Hepatocyte (in vitro differentiated cells): ENCODE measurements at regions not wholly inside any gene's neighbourhood (a gene's known extent, or its start where the extent isn't known, plus 50 kb on each side); places are given as distances from the start of the nearest gene placed in this dataset.

ENCODE experiments used
- DNase-seq: peaks from one replicate; pipeline ENCODE4 v3.0.0-alpha.2; 2016; ENCODE audit warnings: low spot score
- H2AFZ ChIP-seq: fragments of 200-600 bp; sonication (generic); 2 replicates; pipeline ENCODE4 v1.6.0; 2016; ENCODE audit warnings: antibody characterized with exemption, mild to moderate bottlenecking
- H3K27ac ChIP-seq: fragments of 200-600 bp; sonication (generic); 2 replicates; pipeline ENCODE4 v1.5.1; 2016; ENCODE audit warnings: mild to moderate bottlenecking
- H3K27me3 ChIP-seq: fragments of 200-600 bp; sonication (generic); 2 replicates; pipeline ENCODE4 v1.6.1; 2016
- H3K36me3 ChIP-seq: fragments of 200-600 bp; sonication (generic); replicated peaks from 2 replicates; pipeline ENCODE4 v1.5.1; 2016; ENCODE audit warnings: low read depth; ENCODE audit not compliant: insufficient read depth
- H3K4me1 ChIP-seq: fragments of 200-600 bp; sonication (generic); 2 replicates; pipeline ENCODE4 v1.5.1; 2016; ENCODE audit warnings: mild to moderate bottlenecking, moderate library complexity; ENCODE audit not compliant: insufficient read depth
- H3K4me2 ChIP-seq: fragments of 200-600 bp; sonication (generic); 2 replicates; pipeline ENCODE4 v1.6.0; 2016
- H3K4me3 ChIP-seq: fragments of 200-600 bp; sonication (generic); 2 replicates; pipeline ENCODE4 v1.5.1; 2016; ENCODE audit warnings: mild to moderate bottlenecking
- H3K79me2 ChIP-seq: fragments of 200-600 bp; sonication (generic); 2 replicates; pipeline ENCODE4 v1.6.0; 2017; ENCODE audit warnings: mild to moderate bottlenecking
- H3K9me2 ChIP-seq: fragments of 200-600 bp; sonication (generic); replicated peaks from 2 replicates; pipeline ENCODE4 v1.6.0; 2017; ENCODE audit warnings: mild to moderate bottlenecking; ENCODE audit not compliant: insufficient read depth
- H3K9me3 ChIP-seq: fragments of 200-600 bp; sonication (generic); 2 replicates; pipeline ENCODE4 v1.5.1; 2016; ENCODE audit warnings: low read depth, mild to moderate bottlenecking
- H4K20me1 ChIP-seq: fragments of 200-600 bp; sonication (generic); 2 replicates; pipeline ENCODE4 v1.6.0; 2016; ENCODE audit warnings: mild to moderate bottlenecking; ENCODE audit not compliant: insufficient read depth, poor library complexity, severe bottlenecking
- EZH2 ChIP-seq: fragments of 200-600 bp; sonication (generic); IDR thresholded peaks from 2 replicates; pipeline ENCODE4 v1.6.1; 2016; ENCODE audit warnings: antibody characterized with exemption, mild to moderate bottlenecking, borderline replicate concordance
- EZH2phosphoT487 ChIP-seq: fragments of 200-600 bp; sonication (generic); IDR thresholded peaks from one replicate; pipeline ENCODE4 v1.6.1; 2018; ENCODE audit warnings: antibody characterized with exemption, mild to moderate bottlenecking, low read depth, moderate library complexity; ENCODE audit not compliant: unreplicated experiment, severe bottlenecking
- WGBS: methylation state at CpG from one replicate; pipeline ENCODE4 v1.1.6; 2016; ENCODE audit warnings: low lambda C conversion rate; ENCODE audit errors: missing lambda C conversion rate; 5-methylcytosine and 5-hydroxymethylcytosine counted together
- TF ChIP-seq, protein P1 (sequence below): fragments of 200-600 bp; sonication (generic); IDR thresholded peaks from 2 replicates; pipeline ENCODE4 v1.5.1; 2016; ENCODE audit warnings: antibody characterized with exemption, mild to moderate bottlenecking; ENCODE audit not compliant: poor library complexity

DNA sequence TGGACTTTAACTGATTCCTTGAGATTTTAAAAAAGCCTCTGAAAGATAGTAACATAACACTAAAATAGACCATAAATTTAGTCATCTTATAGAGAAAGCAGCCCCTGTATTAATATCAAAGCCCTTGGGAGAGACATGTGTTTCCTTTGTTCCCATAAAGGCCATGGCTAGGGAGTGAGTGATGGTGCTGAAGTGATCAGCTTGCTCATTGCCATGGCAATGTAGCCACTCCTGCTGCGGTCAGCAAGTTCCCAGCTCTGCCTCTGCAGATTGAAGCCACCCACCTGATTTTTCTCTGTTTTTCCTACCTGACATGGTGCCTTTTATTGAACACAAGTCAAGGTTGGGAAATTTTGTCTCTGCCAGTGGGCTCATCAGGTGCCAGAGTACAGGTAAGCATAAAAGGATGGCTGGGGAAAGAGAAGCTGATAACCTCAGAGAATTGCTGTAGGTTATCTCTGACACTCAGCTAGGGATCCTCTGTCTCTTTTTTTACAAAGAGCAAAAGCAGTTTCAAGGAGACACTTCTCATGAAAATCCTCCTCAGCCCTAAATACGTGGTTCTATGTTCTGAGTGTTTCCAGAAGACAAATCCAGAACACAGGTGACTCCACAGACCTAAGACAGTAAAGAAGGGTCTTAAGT is 296.3 kb upstream of the NMUR2 start:
- Histone ChIP-seq H3K79me2 (no peaks in the 10 kb centered on the region), H2AFZ (no peak overlapping the region), H4K20me1 (no peaks in the 10 kb centered on the region), H3K36me3 (no peaks in the 10 kb centered on the region), H3K4me2 (no peak overlapping the region), H3K4me3 (no peak overlapping the region), H3K27me3 (no peaks in the 10 kb centered on the region), H3K4me1 (no peaks in the 10 kb centered on the region), H3K9me2 (no peaks in the 10 kb centered on the region), H3K27ac (no peak overlapping the region), H3K9me3 (peaks cover 2% of the 10 kb centered on the region)
- no peak for TF ChIP-seq EZH2
- TF ChIP-seq EZH2phosphoT487 = no peak
- TF ChIP-seq, protein P1, sequence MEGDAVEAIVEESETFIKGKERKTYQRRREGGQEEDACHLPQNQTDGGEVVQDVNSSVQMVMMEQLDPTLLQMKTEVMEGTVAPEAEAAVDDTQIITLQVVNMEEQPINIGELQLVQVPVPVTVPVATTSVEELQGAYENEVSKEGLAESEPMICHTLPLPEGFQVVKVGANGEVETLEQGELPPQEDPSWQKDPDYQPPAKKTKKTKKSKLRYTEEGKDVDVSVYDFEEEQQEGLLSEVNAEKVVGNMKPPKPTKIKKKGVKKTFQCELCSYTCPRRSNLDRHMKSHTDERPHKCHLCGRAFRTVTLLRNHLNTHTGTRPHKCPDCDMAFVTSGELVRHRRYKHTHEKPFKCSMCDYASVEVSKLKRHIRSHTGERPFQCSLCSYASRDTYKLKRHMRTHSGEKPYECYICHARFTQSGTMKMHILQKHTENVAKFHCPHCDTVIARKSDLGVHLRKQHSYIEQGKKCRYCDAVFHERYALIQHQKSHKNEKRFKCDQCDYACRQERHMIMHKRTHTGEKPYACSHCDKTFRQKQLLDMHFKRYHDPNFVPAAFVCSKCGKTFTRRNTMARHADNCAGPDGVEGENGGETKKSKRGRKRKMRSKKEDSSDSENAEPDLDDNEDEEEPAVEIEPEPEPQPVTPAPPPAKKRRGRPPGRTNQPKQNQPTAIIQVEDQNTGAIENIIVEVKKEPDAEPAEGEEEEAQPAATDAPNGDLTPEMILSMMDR = no peak
- 51% methylated on average over 2 of the region's 2 CpGs for WGBS
- no peak for DNase-seq

DNA sequence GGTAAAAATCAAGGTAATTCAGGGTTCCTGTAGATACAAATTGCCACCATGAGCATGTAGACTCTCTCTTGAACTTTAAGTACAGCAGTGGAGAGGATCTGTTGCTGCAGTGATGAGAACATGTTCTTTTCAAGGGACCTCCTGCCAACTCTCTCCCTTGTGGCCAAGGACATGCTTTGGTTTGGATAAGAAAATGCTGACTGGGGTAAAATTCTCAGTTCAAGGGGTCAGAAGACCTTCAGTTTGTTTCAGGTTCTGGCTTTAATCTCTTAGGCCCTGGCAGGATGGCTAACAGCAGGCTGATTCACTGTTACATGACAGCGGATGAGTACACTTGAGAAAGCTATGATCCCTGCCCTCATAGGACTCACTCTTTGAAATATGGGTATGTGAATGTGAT is 299.2 kb upstream of the NMUR2 start:
- Histone ChIP-seq H3K4me3 (no peak overlapping the region), H3K27me3 (no peaks in the 10 kb centered on the region), H4K20me1 (no peaks in the 10 kb centered on the region), H3K9me2 (no peaks in the 10 kb centered on the region), H3K9me3 (no peaks in the 10 kb centered on the region), H3K27ac (no peak overlapping the region), H3K4me1 (no peaks in the 10 kb centered on the region), H3K4me2 (no peak overlapping the region), H3K79me2 (no peaks in the 10 kb centered on the region), H2AFZ (no peak overlapping the region), H3K36me3 (no peaks in the 10 kb centered on the region)
- 96% methylated on average over 1 of the region's 1 CpG for WGBS
- DNase-seq = no peak
- no peak for TF ChIP-seq EZH2phosphoT487

DNA sequence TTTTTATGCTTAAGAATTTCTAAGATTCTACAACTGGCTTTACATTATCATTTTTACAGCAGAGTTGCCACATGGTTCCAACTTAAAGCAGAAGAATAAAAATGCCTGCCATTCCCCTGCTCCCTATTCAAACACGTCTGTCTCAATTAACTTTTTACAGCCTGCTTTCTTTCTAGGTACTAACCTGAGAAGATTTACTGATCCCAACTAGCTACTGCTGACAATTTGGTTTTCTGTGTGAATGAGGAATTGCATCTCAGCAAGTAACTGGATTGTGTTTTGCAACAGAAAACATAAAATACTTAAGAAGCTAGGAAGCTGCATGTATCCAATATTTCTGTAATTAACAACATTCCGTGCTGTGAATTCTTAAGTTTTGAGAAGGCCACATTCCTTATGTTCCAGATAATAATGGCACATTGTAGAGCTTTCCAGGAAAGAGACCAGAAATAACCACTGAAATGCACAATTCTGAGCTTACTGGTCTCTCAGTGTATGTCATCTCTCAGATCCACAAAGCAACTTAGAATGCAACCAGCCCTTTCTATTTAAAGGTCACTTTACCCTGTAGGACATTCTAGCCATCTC is 306.8 kb upstream of the NMUR2 start:
- TF ChIP-seq, protein P1 = no peak
- TF ChIP-seq EZH2 (no peak), EZH2phosphoT487 (no peak)
- WGBS = 42% methylated on average over 2 of the region's 2 CpGs
- H3K4me2 ChIP-seq = no peak overlapping the region

DNA sequence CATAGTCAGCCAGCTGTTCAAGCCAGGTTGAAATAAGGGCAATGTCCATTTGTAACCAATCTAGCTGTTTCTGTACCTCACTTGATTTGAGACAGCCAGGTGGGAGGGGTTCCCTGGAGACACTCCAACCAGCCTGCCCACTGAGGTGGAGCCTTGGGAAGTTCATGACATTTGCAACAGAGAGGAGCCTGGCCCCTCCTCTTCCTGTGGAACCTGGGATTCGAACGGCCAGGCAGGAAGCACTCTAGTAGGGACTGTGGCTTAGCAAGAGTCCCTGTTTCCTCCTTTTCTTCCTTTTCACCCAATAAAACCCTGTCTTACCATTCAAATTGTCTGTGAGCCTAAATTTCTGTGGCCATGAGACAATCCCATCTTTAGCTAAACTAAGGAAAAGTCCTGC is 312.3 kb upstream of the NMUR2 start:
- H3K9me2 ChIP-seq = no peaks in the 10 kb centered on the region
- TF ChIP-seq EZH2phosphoT487 = no peak
- TF ChIP-seq EZH2 = no peak
- TF ChIP-seq, protein P1 = no peak
- H3K4me3 ChIP-seq = no peak overlapping the region
- H3K36me3 ChIP-seq = no peaks in the 10 kb centered on the region
- H3K27ac ChIP-seq = no peak overlapping the region
- DNase-seq = no peak
- 89% methylated on average over 2 of the region's 2 CpGs for WGBS
- no peaks in the 10 kb centered on the region for H3K27me3 ChIP-seq
- H2AFZ ChIP-seq = no peak overlapping the region
- no peak overlapping the region for H3K4me2 ChIP-seq
- H3K9me3 ChIP-seq = no peaks in the 10 kb centered on the region
- no peaks in the 10 kb centered on the region for H3K4me1 ChIP-seq
- no peaks in the 10 kb centered on the region for H3K79me2 ChIP-seq
- no peaks in the 10 kb centered on the region for H4K20me1 ChIP-seq

More for the DNA sequence above, 306.8 kb upstream of the NMUR2 start:
- Histone ChIP-seq H3K27me3 (no peaks in the 10 kb centered on the region), H3K36me3 (no peaks in the 10 kb centered on the region), H3K27ac (no peak overlapping the region), H2AFZ (no peak overlapping the region), H3K4me3 (no peak overlapping the region), H3K4me1 (no peaks in the 10 kb centered on the region), H3K79me2 (no peaks in the 10 kb centered on the region), H4K20me1 (no peaks in the 10 kb centered on the region), H3K9me3 (no peaks in the 10 kb centered on the region), H3K9me2 (no peaks in the 10 kb centered on the region)
- DNase-seq = no peak
